ENCODE measurements at regions not wholly inside any gene's neighbourhood (a gene's known extent, or its start where the extent isn't known, plus 50 kb on each side); places are given as distances from the start of the nearest gene placed in this dataset.
"Not testable (repeated sequence)": the region's sequence is repeated elsewhere in the genome, so short reads cannot be mapped to it uniquely, and the experiment has no call there.

DNA sequence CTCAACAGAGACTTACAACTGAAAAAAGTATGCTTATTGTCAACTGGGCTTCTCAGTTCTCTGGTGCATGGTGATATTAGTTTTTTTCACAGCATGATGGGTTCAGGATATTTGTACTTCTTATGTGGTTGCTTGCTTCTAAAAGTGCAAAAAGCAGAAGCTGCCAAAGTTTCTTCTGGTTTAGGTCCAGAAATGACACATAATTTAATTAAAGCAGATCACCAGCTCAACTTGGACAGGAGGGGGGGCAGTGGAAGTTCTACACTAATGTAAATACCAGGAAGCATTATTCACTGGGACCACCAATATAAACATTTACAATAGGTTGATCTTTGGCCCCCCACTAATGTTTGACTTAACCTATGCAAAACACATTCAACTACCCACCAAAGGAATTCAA lies 354.8 kb upstream of the BRINP3 start:
- TF ChIP-seq MYC (IDR thresholded peaks at IDR 0.05; ENCODE audit: low read depth, low read length) = no peak
- TF ChIP-seq, protein P1, sequence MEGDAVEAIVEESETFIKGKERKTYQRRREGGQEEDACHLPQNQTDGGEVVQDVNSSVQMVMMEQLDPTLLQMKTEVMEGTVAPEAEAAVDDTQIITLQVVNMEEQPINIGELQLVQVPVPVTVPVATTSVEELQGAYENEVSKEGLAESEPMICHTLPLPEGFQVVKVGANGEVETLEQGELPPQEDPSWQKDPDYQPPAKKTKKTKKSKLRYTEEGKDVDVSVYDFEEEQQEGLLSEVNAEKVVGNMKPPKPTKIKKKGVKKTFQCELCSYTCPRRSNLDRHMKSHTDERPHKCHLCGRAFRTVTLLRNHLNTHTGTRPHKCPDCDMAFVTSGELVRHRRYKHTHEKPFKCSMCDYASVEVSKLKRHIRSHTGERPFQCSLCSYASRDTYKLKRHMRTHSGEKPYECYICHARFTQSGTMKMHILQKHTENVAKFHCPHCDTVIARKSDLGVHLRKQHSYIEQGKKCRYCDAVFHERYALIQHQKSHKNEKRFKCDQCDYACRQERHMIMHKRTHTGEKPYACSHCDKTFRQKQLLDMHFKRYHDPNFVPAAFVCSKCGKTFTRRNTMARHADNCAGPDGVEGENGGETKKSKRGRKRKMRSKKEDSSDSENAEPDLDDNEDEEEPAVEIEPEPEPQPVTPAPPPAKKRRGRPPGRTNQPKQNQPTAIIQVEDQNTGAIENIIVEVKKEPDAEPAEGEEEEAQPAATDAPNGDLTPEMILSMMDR (IDR thresholded peaks at IDR 0.05; ENCODE audit: low read depth, low read length) = no peak
- TF ChIP-seq, protein P2, sequence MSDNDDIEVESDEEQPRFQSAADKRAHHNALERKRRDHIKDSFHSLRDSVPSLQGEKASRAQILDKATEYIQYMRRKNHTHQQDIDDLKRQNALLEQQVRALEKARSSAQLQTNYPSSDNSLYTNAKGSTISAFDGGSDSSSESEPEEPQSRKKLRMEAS (IDR thresholded peaks at IDR 0.05; ENCODE audit: low read depth, low read length) = no peak
- no peak for TF ChIP-seq POLR2A (IDR thresholded peaks at IDR 0.05; ENCODE audit: extremely low read depth, insufficient read length)
- H3K4me3 ChIP-seq (ENCODE audit: low read depth, low read length) = no peak overlapping the region
- DNase-seq (ENCODE audit: low read depth) = no peak

DNA sequence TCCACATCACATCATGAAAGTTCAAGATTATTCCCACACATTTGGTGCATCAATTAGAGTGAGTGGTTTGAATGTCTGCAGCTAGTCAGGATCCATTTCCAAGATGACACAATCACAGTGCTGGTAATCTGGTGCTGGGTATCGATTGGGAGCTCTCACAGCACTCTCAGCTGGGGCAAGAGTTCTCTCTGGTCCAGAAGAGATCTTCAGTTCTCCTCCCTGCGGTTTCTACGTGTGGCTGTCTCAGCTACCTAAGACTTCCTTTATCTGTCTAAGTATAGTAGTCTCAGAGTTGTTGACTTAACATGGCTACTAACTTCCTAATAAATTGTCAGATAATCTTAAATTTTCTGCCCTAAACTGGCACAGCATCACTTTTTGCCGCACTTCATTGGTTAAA lies 358.0 kb upstream of the BRINP3 start:
- TF ChIP-seq MYC (IDR thresholded peaks at IDR 0.05; ENCODE audit: low read depth, low read length) (no peak), POLR2A (IDR thresholded peaks at IDR 0.05; ENCODE audit: extremely low read depth, insufficient read length) (no peak)
- TF ChIP-seq, protein P1 (IDR thresholded peaks at IDR 0.05; ENCODE audit: low read depth, low read length) = no peak
- TF ChIP-seq, protein P2 (IDR thresholded peaks at IDR 0.05; ENCODE audit: low read depth, low read length) = no peak
- H3K4me3 ChIP-seq (ENCODE audit: low read depth, low read length) = no peak overlapping the region
- DNase-seq (ENCODE audit: low read depth) = no peak

DNA sequence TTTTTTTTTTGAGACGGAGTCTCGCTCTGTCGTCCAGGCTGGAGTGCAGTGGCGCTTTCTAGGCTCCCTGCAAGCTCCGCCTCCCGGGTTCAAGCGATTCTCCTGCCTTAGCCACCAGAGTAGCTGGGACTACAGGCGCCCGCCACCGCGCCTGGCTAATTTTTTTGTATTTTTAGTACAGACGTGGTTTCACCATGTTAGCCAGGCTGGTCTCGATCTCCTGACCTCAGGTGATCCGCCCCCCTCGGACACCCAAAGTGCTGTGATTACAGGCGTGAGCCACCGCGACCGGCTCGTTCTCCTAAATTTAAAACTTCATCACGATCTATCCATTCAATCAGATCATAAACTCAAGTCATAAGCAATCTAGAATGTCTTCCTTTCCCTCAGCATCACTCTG lies 359.5 kb upstream of the BRINP3 start:
- not testable (repeated sequence) for H3K4me3 ChIP-seq (ENCODE audit: low read depth, low read length); DNase-seq (ENCODE audit: low read depth)

DNA sequence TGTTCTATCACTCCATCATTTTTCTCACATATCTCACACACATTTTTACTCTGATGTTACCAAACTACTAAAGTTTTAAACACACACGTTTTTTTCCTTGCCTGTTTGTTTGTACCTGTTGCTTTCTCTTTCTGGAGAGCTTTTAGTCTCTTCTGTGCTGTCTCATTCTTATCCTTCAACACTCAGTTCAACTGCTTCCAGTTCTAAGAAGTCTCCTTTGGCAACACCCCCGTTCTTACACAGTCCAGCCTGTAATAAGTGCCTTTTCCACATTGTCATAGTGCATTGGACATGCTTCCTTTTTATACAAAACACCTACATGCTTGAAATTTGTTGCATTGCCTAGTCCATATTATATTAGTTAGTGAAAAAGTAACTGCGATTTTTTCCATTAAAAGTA lies 360.2 kb upstream of the BRINP3 start:
- TF ChIP-seq MYC (IDR thresholded peaks at IDR 0.05; ENCODE audit: low read depth, low read length) (no peak), POLR2A (IDR thresholded peaks at IDR 0.05; ENCODE audit: extremely low read depth, insufficient read length) (no peak)
- TF ChIP-seq, protein P2 (IDR thresholded peaks at IDR 0.05; ENCODE audit: low read depth, low read length) = no peak
- TF ChIP-seq, protein P1 (IDR thresholded peaks at IDR 0.05; ENCODE audit: low read depth, low read length) = no peak
- no peak overlapping the region for H3K4me3 ChIP-seq (ENCODE audit: low read depth, low read length)
- DNase-seq (ENCODE audit: low read depth) = no peak

DNA sequence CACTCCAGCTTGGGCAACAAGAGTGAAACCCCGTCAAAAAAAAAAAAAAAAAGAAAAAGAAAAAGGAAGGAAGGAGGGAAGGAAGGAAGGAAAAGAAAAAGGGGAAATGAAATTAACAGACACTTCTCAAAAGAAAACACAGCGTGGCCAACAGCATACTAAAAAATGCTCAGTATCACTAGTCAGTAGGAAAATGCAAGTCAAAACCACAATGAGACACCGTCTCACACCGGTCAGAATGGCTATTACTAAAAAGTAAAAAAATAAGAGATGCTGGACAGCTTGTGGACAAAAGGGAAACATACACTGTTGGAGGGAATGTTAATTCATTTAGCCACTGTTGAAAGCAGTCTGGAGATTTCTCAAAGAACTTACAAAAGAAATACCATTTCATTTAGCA lies 369.5 kb upstream of the BRINP3 start:
- DNase-seq (ENCODE audit: low read depth) = no peak
- no peak overlapping the region for H3K4me3 ChIP-seq (ENCODE audit: low read depth, low read length)
- TF ChIP-seq, protein P2 (IDR thresholded peaks at IDR 0.05; ENCODE audit: low read depth, low read length) = no peak
- TF ChIP-seq MYC (IDR thresholded peaks at IDR 0.05; ENCODE audit: low read depth, low read length) = no peak
- TF ChIP-seq POLR2A (IDR thresholded peaks at IDR 0.05; ENCODE audit: extremely low read depth, insufficient read length) = no peak
- TF ChIP-seq, protein P1 (IDR thresholded peaks at IDR 0.05; ENCODE audit: low read depth, low read length) = no peak

DNA sequence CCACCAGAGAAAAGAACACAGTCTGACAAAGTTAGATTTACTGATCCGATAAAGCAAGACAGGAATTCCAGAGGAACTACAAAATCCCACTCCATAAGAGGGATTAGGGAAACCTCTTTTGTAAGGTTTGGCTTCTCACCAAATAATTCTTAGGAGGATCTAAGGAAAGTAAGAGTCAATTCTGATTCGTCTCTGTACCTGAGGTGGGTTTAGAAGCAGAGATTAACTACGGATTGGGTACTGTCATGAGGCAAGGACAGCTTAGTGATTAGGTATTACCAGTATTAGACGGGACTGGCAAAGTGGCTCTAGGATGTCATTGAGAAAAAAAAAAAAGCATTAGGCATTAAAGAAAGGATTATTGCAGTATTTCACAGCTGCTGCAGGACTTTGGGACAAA lies 371.7 kb upstream of the BRINP3 start:
- no peak for DNase-seq (ENCODE audit: low read depth)
- H3K4me3 ChIP-seq (ENCODE audit: low read depth, low read length) = no peak overlapping the region
- TF ChIP-seq, protein P1 (IDR thresholded peaks at IDR 0.05; ENCODE audit: low read depth, low read length) = no peak
- TF ChIP-seq POLR2A (IDR thresholded peaks at IDR 0.05; ENCODE audit: extremely low read depth, insufficient read length) (no peak), MYC (IDR thresholded peaks at IDR 0.05; ENCODE audit: low read depth, low read length) (no peak)
- TF ChIP-seq, protein P2 (IDR thresholded peaks at IDR 0.05; ENCODE audit: low read depth, low read length) = no peak

All from NB4 (cell line).